ENCODE measurements at regions not wholly inside any gene's neighbourhood (a gene's known extent, or its start where the extent isn't known, plus 50 kb on each side); places are given as distances from the start of the nearest gene placed in this dataset.

GRCh38 chr6:95242560-95242959, 334.8 kb upstream of the MANEA start:
- DNase-seq = no peak
- Histone ChIP-seq H3K4me1 (no peaks in the 10 kb centered on the region), H3K27me3 (ENCODE audit: low read depth) (no peaks in the 10 kb centered on the region), H3K4me3 (no peak overlapping the region), H3K27ac (no peak overlapping the region), H3K36me3 (no peaks in the 10 kb centered on the region), H3K9me3 (no peaks in the 10 kb centered on the region)
- no peak for TF ChIP-seq CTCF (IDR thresholded peaks at IDR 0.05)
- intact Hi-C loops (cut with DNase I) = no loop called here
- ATAC-seq = no peak

- ATAC-seq (no peak), DNase-seq (no peak)
- H3K9me3 ChIP-seq = no peaks in the 10 kb centered on the region
- TF ChIP-seq CTCF (IDR thresholded peaks at IDR 0.05) = no peak
- no peaks in the 10 kb centered on the region for H3K4me1 ChIP-seq
- H3K36me3 ChIP-seq = no peaks in the 10 kb centered on the region
- H3K27ac ChIP-seq = no peak overlapping the region
- intact Hi-C loops (cut with DNase I) = no loop called here
- H3K4me3 ChIP-seq = no peak overlapping the region
- H3K27me3 ChIP-seq (ENCODE audit: low read depth) = no peaks in the 10 kb centered on the region
These were observed 334.3 kb upstream of the MANEA start for GRCh38 chr6:95243053-95243452.

GRCh38 chr6:95244751-95245150, 332.6 kb upstream of the MANEA start:
- ATAC-seq = no peak

GRCh38 chr6:95248499-95248898, 328.8 kb upstream of the MANEA start:
- no peak for TF ChIP-seq CTCF (IDR thresholded peaks at IDR 0.05)
- Histone ChIP-seq H3K27ac (no peak overlapping the region), H3K36me3 (no peaks in the 10 kb centered on the region), H3K9me3 (no peaks in the 10 kb centered on the region), H3K4me3 (no peak overlapping the region), H3K27me3 (ENCODE audit: low read depth) (no peaks in the 10 kb centered on the region), H3K4me1 (no peaks in the 10 kb centered on the region)
- DNase-seq (no peak), ATAC-seq (no peak)
- intact Hi-C loops (cut with DNase I) = no loop called here

More at GRCh38 chr6:95244751-95245150, 332.6 kb upstream of the MANEA start:
- no peaks in the 10 kb centered on the region for H3K36me3 ChIP-seq
- TF ChIP-seq CTCF (IDR thresholded peaks at IDR 0.05) = no peak
- no peak overlapping the region for H3K4me3 ChIP-seq
- no peaks in the 10 kb centered on the region for H3K27me3 ChIP-seq (ENCODE audit: low read depth)
- intact Hi-C loops (cut with DNase I) = no loop called here
- H3K9me3 ChIP-seq = no peaks in the 10 kb centered on the region
- no peak overlapping the region for H3K27ac ChIP-seq
- no peak for DNase-seq
- no peaks in the 10 kb centered on the region for H3K4me1 ChIP-seq

GRCh38 chr6:95249175-95249574, 328.2 kb upstream of the MANEA start:
- H3K9me3 ChIP-seq = no peaks in the 10 kb centered on the region
- H3K27me3 ChIP-seq (ENCODE audit: low read depth) = no peaks in the 10 kb centered on the region
- intact Hi-C loops (cut with DNase I) = no loop called here
- no peaks in the 10 kb centered on the region for H3K36me3 ChIP-seq
- ATAC-seq (no peak), DNase-seq (no peak)
- no peaks in the 10 kb centered on the region for H3K4me1 ChIP-seq
- H3K27ac ChIP-seq = no peak overlapping the region
- H3K4me3 ChIP-seq = no peak overlapping the region
- no peak for TF ChIP-seq CTCF (IDR thresholded peaks at IDR 0.05)

- H3K4me3 ChIP-seq = no peak overlapping the region
- no peaks in the 10 kb centered on the region for H3K36me3 ChIP-seq
- DNase-seq = no peak
- no peak for TF ChIP-seq CTCF (IDR thresholded peaks at IDR 0.05)
- H3K27me3 ChIP-seq (ENCODE audit: low read depth) = no peaks in the 10 kb centered on the region
- ATAC-seq = no peak
- H3K9me3 ChIP-seq = no peaks in the 10 kb centered on the region
- no peaks in the 10 kb centered on the region for H3K4me1 ChIP-seq
- no peak overlapping the region for H3K27ac ChIP-seq
- intact Hi-C loops (cut with DNase I) = no loop called here
These were observed 327.7 kb upstream of the MANEA start for GRCh38 chr6:95249661-95250060.
